ENCODE measurements at regions not wholly inside any gene's neighbourhood (a gene's known extent, or its start where the extent isn't known, plus 50 kb on each side); places are given as distances from the start of the nearest gene placed in this dataset.
A peak's percentile ranks its signal among the peaks of the same experiment; 100 is the strongest.

- H3K4me1 ChIP-seq (ENCODE audit: control insufficient read depth, insufficient read depth, low read length): peaks cover 3% of the 10 kb centered on the region
- H3K27me3 ChIP-seq (ENCODE audit: control insufficient read depth, insufficient read depth, low read length): no peaks in the 10 kb centered on the region
- H3K27ac ChIP-seq (ENCODE audit: low read length): no peak overlapping the region
- DNase-seq: peak; percentile 61
- H3K9me3 ChIP-seq (replicated peaks; ENCODE audit: control insufficient read depth, low read depth, low read length): no peaks in the 10 kb centered on the region
- no peaks in the 10 kb centered on the region for H3K36me3 ChIP-seq (ENCODE audit: control insufficient read depth, insufficient read depth, low read length)
- H3K4me3 ChIP-seq (ENCODE audit: low read length): no peak overlapping the region
- no CpG with 5 or more reads among the region's 3 CpGs for WGBS (ENCODE audit: insufficient coverage)
These were observed 474.1 kb upstream of the AKR1E2 start for GRCh38 chr10:4351723-4352413.

DNA sequence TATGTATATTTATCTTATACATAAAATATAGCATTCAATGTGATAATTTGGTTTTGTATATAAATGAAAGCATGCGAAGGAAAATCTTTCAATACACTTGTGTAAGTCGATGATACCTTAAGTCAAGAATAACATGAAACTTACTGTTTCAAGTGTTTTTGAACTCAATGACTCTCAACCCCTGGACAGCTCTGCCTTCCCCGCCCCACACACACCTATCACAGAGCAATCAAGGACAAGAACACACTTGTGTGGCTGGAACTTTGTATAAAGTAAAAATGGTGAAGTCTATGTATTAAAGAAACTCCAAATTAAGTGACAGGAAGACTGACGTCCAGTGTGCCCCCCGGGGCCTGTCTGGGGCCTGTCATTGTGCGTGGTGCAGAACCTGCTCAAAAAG lies 478.6 kb upstream of the AKR1E2 start:
- H3K4me3 ChIP-seq (ENCODE audit: low read length): no peak overlapping the region
- H3K27me3 ChIP-seq (ENCODE audit: control insufficient read depth, insufficient read depth, low read length): no peaks in the 10 kb centered on the region
- H3K27ac ChIP-seq (ENCODE audit: low read length): no peak overlapping the region
- DNase-seq: no peak
- no CpG with 5 or more reads among the region's 6 CpGs for WGBS (ENCODE audit: insufficient coverage)
- no peaks in the 10 kb centered on the region for H3K9me3 ChIP-seq (replicated peaks; ENCODE audit: control insufficient read depth, low read depth, low read length)
- peaks cover 17% of the 10 kb centered on the region for H3K4me1 ChIP-seq (ENCODE audit: control insufficient read depth, insufficient read depth, low read length)
- no peaks in the 10 kb centered on the region for H3K36me3 ChIP-seq (ENCODE audit: control insufficient read depth, insufficient read depth, low read length)

GRCh38 chr10:4345877-4346646 lies 479.9 kb upstream of the AKR1E2 start:
- peak; percentile 95 for DNase-seq
- WGBS (ENCODE audit: insufficient coverage): 0% methylated on average over 1 of the region's 2 CpGs
- Histone ChIP-seq H3K4me3 (ENCODE audit: low read length) (no peak overlapping the region), H3K27ac (ENCODE audit: low read length) (peak overlapping the region; percentile 87), H3K4me1 (ENCODE audit: control insufficient read depth, insufficient read depth, low read length) (peaks cover 15% of the 10 kb centered on the region), H3K27me3 (ENCODE audit: control insufficient read depth, insufficient read depth, low read length) (no peaks in the 10 kb centered on the region), H3K9me3 (replicated peaks; ENCODE audit: control insufficient read depth, low read depth, low read length) (no peaks in the 10 kb centered on the region), H3K36me3 (ENCODE audit: control insufficient read depth, insufficient read depth, low read length) (no peaks in the 10 kb centered on the region)

GRCh38 chr10:4344492-4344994 lies 481.5 kb upstream of the AKR1E2 start:
- H3K27ac ChIP-seq (ENCODE audit: low read length): peak overlapping the region; percentile 87

GRCh38 chr10:4343873-4344272 lies 482.1 kb upstream of the AKR1E2 start:
- Histone ChIP-seq H3K27ac (ENCODE audit: low read length) (peak overlapping the region; percentile 87), H3K9me3 (replicated peaks; ENCODE audit: control insufficient read depth, low read depth, low read length) (no peaks in the 10 kb centered on the region), H3K4me1 (ENCODE audit: control insufficient read depth, insufficient read depth, low read length) (peaks cover 15% of the 10 kb centered on the region), H3K27me3 (ENCODE audit: control insufficient read depth, insufficient read depth, low read length) (no peaks in the 10 kb centered on the region), H3K4me3 (ENCODE audit: low read length) (no peak overlapping the region), H3K36me3 (ENCODE audit: control insufficient read depth, insufficient read depth, low read length) (no peaks in the 10 kb centered on the region)
- 66% methylated on average over 3 of the region's 4 CpGs for WGBS (ENCODE audit: insufficient coverage)
- peak; percentile 82 for DNase-seq

More at GRCh38 chr10:4344492-4344994, 481.5 kb upstream of the AKR1E2 start:
- Histone ChIP-seq H3K9me3 (replicated peaks; ENCODE audit: control insufficient read depth, low read depth, low read length) (no peaks in the 10 kb centered on the region), H3K4me3 (ENCODE audit: low read length) (no peak overlapping the region), H3K27me3 (ENCODE audit: control insufficient read depth, insufficient read depth, low read length) (no peaks in the 10 kb centered on the region), H3K36me3 (ENCODE audit: control insufficient read depth, insufficient read depth, low read length) (no peaks in the 10 kb centered on the region), H3K4me1 (ENCODE audit: control insufficient read depth, insufficient read depth, low read length) (peaks cover 15% of the 10 kb centered on the region)
- DNase-seq: peak; percentile 98
- 24% methylated on average over 5 of the region's 10 CpGs for WGBS (ENCODE audit: insufficient coverage)

GRCh38 chr10:4343091-4343490 lies 482.9 kb upstream of the AKR1E2 start:
- Histone ChIP-seq H3K4me1 (ENCODE audit: control insufficient read depth, insufficient read depth, low read length) (peaks cover 15% of the 10 kb centered on the region), H3K27me3 (ENCODE audit: control insufficient read depth, insufficient read depth, low read length) (no peaks in the 10 kb centered on the region), H3K36me3 (ENCODE audit: control insufficient read depth, insufficient read depth, low read length) (no peaks in the 10 kb centered on the region), H3K4me3 (ENCODE audit: low read length) (no peak overlapping the region), H3K9me3 (replicated peaks; ENCODE audit: control insufficient read depth, low read depth, low read length) (no peaks in the 10 kb centered on the region), H3K27ac (ENCODE audit: low read length) (peak overlapping the region; percentile 87)
- 79% methylated on average over 2 of the region's 6 CpGs for WGBS (ENCODE audit: insufficient coverage)
- DNase-seq: no peak

- H3K4me3 ChIP-seq (ENCODE audit: low read length): no peak overlapping the region
- WGBS (ENCODE audit: insufficient coverage): 100% methylated on average over 2 of the region's 3 CpGs
- peaks cover 7% of the 10 kb centered on the region for H3K4me1 ChIP-seq (ENCODE audit: control insufficient read depth, insufficient read depth, low read length)
- no peak overlapping the region for H3K27ac ChIP-seq (ENCODE audit: low read length)
- no peaks in the 10 kb centered on the region for H3K36me3 ChIP-seq (ENCODE audit: control insufficient read depth, insufficient read depth, low read length)
- no peaks in the 10 kb centered on the region for H3K27me3 ChIP-seq (ENCODE audit: control insufficient read depth, insufficient read depth, low read length)
- H3K9me3 ChIP-seq (replicated peaks; ENCODE audit: control insufficient read depth, low read depth, low read length): no peaks in the 10 kb centered on the region
- DNase-seq: no peak
These were observed 487.2 kb upstream of the AKR1E2 start for GRCh38 chr10:4338768-4339167.

DNA sequence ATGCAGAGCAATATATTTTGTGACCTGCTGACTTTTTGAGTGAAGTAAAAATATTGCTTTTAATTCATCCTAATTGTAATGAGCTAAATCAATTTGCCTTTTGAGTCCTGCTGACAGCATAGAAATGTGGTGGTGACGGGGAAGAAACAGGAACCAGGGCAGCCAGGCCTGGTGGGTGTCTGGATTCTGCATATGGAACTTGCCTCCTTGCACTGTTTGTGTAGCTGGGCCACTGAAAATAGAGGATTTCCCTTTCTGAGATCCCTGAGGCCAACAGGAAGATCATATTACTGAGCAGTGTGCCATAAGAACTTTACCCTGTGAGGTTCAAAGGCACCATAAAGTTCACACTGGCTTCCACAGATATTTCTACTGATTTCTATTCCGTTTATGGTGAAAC lies 488.4 kb upstream of the AKR1E2 start:
- H3K27me3 ChIP-seq (ENCODE audit: control insufficient read depth, insufficient read depth, low read length): no peaks in the 10 kb centered on the region
- H3K4me1 ChIP-seq (ENCODE audit: control insufficient read depth, insufficient read depth, low read length): peaks cover 7% of the 10 kb centered on the region
- no peak overlapping the region for H3K4me3 ChIP-seq (ENCODE audit: low read length)
- WGBS (ENCODE audit: insufficient coverage): 60% methylated on average over 1 of the region's 2 CpGs
- H3K27ac ChIP-seq (ENCODE audit: low read length): no peak overlapping the region
- H3K36me3 ChIP-seq (ENCODE audit: control insufficient read depth, insufficient read depth, low read length): no peaks in the 10 kb centered on the region
- peak; percentile 63 for DNase-seq
- no peaks in the 10 kb centered on the region for H3K9me3 ChIP-seq (replicated peaks; ENCODE audit: control insufficient read depth, low read depth, low read length)

DNA sequence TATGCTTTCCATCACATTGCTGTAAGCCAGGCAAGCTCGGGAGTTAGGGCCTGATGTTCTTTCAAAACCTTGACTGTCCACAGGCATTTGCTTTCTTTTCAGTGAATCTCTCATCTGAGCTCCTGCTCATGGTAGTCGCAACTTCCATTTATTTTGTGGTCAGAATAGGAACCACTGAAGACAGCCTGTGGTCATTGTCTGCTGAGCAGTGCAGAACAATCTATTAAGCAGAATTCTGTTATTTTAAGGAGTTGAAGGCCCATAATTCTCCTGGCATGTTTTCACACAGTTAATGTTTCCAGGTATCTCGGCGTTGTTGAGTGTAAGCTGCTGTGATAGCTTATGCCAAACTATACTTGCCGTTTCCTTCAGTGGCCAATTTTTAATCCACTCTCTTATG lies 491.1 kb upstream of the AKR1E2 start:
- peak; percentile 54 for DNase-seq
- no peaks in the 10 kb centered on the region for H3K27me3 ChIP-seq (ENCODE audit: control insufficient read depth, insufficient read depth, low read length)
- peaks cover 7% of the 10 kb centered on the region for H3K4me1 ChIP-seq (ENCODE audit: control insufficient read depth, insufficient read depth, low read length)
- H3K9me3 ChIP-seq (replicated peaks; ENCODE audit: control insufficient read depth, low read depth, low read length): no peaks in the 10 kb centered on the region
- WGBS (ENCODE audit: insufficient coverage): no CpG with 5 or more reads among the region's 5 CpGs
- no peak overlapping the region for H3K4me3 ChIP-seq (ENCODE audit: low read length)
- no peaks in the 10 kb centered on the region for H3K36me3 ChIP-seq (ENCODE audit: control insufficient read depth, insufficient read depth, low read length)
- H3K27ac ChIP-seq (ENCODE audit: low read length): no peak overlapping the region

DNA sequence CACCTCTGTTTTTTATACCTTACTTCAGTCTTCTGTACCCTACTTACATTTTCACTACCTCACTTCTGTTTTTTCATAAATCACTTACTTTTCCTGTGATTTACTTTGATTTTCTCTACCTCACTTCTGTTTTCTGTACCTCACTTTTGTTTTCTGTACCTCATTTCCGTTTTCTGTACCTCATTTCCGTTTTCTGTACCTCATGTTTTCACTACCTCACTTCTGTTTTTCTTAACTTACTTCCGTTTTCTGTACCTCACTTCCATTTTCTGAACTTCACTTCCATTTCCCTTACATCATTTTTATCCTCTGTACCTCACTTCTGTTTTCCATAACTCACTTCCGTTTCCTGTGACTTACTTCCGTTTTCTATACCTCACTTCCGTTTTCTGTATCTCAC lies 492.0 kb upstream of the AKR1E2 start:
- WGBS (ENCODE audit: insufficient coverage): 89% methylated on average over 5 of the region's 6 CpGs
- Histone ChIP-seq H3K4me1 (ENCODE audit: control insufficient read depth, insufficient read depth, low read length) (peaks cover 9% of the 10 kb centered on the region), H3K27me3 (ENCODE audit: control insufficient read depth, insufficient read depth, low read length) (no peaks in the 10 kb centered on the region), H3K4me3 (ENCODE audit: low read length) (no peak overlapping the region), H3K36me3 (ENCODE audit: control insufficient read depth, insufficient read depth, low read length) (no peaks in the 10 kb centered on the region), H3K9me3 (replicated peaks; ENCODE audit: control insufficient read depth, low read depth, low read length) (no peaks in the 10 kb centered on the region), H3K27ac (ENCODE audit: low read length) (no peak overlapping the region)
- DNase-seq: no peak
